Liver (tissue), 3 donors: ENCODE measurements at regions not wholly inside any gene's neighbourhood (a gene's known extent, or its start where the extent isn't known, plus 50 kb on each side); places are given as distances from the start of the nearest gene placed in this dataset.

ENCODE experiments used
- ATF3 ChIP-seq: IDR thresholded peaks from 2 replicates; pipeline ENCODE4 v1.6.1; 2016; ENCODE audit warnings: antibody characterized with exemption
- CTCF ChIP-seq: fragments of 150-350 bp; IDR thresholded peaks from 2 replicates; pipeline ENCODE4 v1.5.1; 2017; ENCODE audit warnings: improper control_type of control experiment, low read depth, low read length; ENCODE audit not compliant: missing input control
- EGR1 ChIP-seq, 2 donors: IDR thresholded peaks; 2 replicates each; pipeline ENCODE4 v1.6.1; 2016 to 2018; ENCODE audit warnings: antibody characterized with exemption in 2 of 2, low read depth in 2 of 2
- FOXA1 ChIP-seq: IDR thresholded peaks from 2 replicates; pipeline ENCODE4 v1.6.1; 2016; ENCODE audit warnings: antibody characterized with exemption
- GABPA ChIP-seq, 2 donors: IDR thresholded peaks in 1 of 2; conservative IDR thresholded peaks in 1 of 2; 2 replicates each; pipeline ENCODE4 v1.6.1; 2016; ENCODE audit warnings: antibody characterized with exemption in 2 of 2, mild to moderate bottlenecking in 1 of 2, moderate library complexity in 1 of 2
- HNF4A ChIP-seq, 2 donors: conservative IDR thresholded peaks; 2 replicates each; pipeline ENCODE4 v1.6.1; 2016; ENCODE audit warnings: antibody characterized with exemption in 2 of 2, mild to moderate bottlenecking in 2 of 2
- HNF4G ChIP-seq: IDR thresholded peaks from 2 replicates; pipeline ENCODE4 v1.6.1; 2016; ENCODE audit warnings: antibody characterized with exemption
- JUND ChIP-seq, 2 donors: IDR thresholded peaks; 2 replicates each; pipeline ENCODE4 v1.6.1; 2016; ENCODE audit warnings: antibody characterized with exemption in 2 of 2
- RAD21 ChIP-seq, 2 donors: IDR thresholded peaks; 2 replicates each; pipeline ENCODE4 v1.6.1; 2016; ENCODE audit warnings: antibody characterized with exemption in 2 of 2, mild to moderate bottlenecking in 2 of 2
- RXRA ChIP-seq, 2 donors: IDR thresholded peaks; 2 replicates each; pipeline ENCODE4 v1.6.1; 2017 to 2018; ENCODE audit warnings: antibody characterized with exemption in 2 of 2, mild to moderate bottlenecking in 1 of 2
- SP1 ChIP-seq: IDR thresholded peaks from 2 replicates; pipeline ENCODE4 v1.6.1; 2018; ENCODE audit warnings: antibody characterized with exemption, mild to moderate bottlenecking
- TAF1 ChIP-seq: conservative IDR thresholded peaks from 2 replicates; pipeline ENCODE4 v1.6.1; 2016; ENCODE audit warnings: antibody characterized with exemption, mild to moderate bottlenecking
- TF ChIP-seq, protein P1 (sequence below): IDR thresholded peaks from 2 replicates; pipeline ENCODE4 v1.6.1; 2016; ENCODE audit warnings: antibody characterized with exemption, mild to moderate bottlenecking
- TF ChIP-seq, protein P2 (sequence below): IDR thresholded peaks from 2 replicates; pipeline ENCODE4 v1.6.1; 2016; ENCODE audit warnings: antibody characterized with exemption
- donor health status: healthy.
- donor health status: healthy.

GRCh38 chr4:18611026-18611425, 589.5 kb upstream of the LCORL start:
- TF ChIP-seq CTCF (no peak), SP1 (no peak), TAF1 (no peak), RAD21 (IDR thresholded peaks at IDR 0.05) (no peak), RXRA (IDR thresholded peaks at IDR 0.05) (no peak), JUND (IDR thresholded peaks at IDR 0.05) (no peak), HNF4A (conservative IDR thresholded peaks at IDR 0.05) (no peak), HNF4G (no peak), ATF3 (no peak), GABPA (IDR thresholded peaks at IDR 0.05 in 1 of 2, conservative IDR thresholded peaks at IDR 0.05 in 1 of 2) (no peak), EGR1 (IDR thresholded peaks at IDR 0.05; ENCODE audit: low read depth in 2 of 2) (no peak), FOXA1 (no peak)
- TF ChIP-seq, protein P1, sequence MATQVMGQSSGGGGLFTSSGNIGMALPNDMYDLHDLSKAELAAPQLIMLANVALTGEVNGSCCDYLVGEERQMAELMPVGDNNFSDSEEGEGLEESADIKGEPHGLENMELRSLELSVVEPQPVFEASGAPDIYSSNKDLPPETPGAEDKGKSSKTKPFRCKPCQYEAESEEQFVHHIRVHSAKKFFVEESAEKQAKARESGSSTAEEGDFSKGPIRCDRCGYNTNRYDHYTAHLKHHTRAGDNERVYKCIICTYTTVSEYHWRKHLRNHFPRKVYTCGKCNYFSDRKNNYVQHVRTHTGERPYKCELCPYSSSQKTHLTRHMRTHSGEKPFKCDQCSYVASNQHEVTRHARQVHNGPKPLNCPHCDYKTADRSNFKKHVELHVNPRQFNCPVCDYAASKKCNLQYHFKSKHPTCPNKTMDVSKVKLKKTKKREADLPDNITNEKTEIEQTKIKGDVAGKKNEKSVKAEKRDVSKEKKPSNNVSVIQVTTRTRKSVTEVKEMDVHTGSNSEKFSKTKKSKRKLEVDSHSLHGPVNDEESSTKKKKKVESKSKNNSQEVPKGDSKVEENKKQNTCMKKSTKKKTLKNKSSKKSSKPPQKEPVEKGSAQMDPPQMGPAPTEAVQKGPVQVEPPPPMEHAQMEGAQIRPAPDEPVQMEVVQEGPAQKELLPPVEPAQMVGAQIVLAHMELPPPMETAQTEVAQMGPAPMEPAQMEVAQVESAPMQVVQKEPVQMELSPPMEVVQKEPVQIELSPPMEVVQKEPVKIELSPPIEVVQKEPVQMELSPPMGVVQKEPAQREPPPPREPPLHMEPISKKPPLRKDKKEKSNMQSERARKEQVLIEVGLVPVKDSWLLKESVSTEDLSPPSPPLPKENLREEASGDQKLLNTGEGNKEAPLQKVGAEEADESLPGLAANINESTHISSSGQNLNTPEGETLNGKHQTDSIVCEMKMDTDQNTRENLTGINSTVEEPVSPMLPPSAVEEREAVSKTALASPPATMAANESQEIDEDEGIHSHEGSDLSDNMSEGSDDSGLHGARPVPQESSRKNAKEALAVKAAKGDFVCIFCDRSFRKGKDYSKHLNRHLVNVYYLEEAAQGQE = no peak
- TF ChIP-seq, protein P2, sequence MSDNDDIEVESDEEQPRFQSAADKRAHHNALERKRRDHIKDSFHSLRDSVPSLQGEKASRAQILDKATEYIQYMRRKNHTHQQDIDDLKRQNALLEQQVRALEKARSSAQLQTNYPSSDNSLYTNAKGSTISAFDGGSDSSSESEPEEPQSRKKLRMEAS = no peak
